ENCODE measurements at regions not wholly inside any gene's neighbourhood (a gene's known extent, or its start where the extent isn't known, plus 50 kb on each side); places are given as distances from the start of the nearest gene placed in this dataset.

- DNase-seq, result no peak
- Mint-ChIP-seq H3K4me1 (peaks cover 3% of the 10 kb centered on the region), H3K36me3 (ENCODE audit: low read depth) (no peaks in the 10 kb centered on the region), H3K4me3 (no peak overlapping the region), H3K9me3 (no peaks in the 10 kb centered on the region), H3K27ac (no peak overlapping the region), H3K27me3 (no peaks in the 10 kb centered on the region)
- ChIA-PET CTCF (no interaction called here), POLR2A (no interaction called here)
Observed at GRCh38 chrX:68896581-68896980, 67.8 kb downstream of the EFNB1 start.

- POLR2A ChIA-PET, result no interaction called here
- H3K27ac Mint-ChIP-seq, result no peak overlapping the region
Observed at GRCh38 chrX:68895778-68896177, 67.0 kb downstream of the EFNB1 start.

GRCh38 chrX:68895341-68895755 is 66.5 kb downstream of the EFNB1 start:
- H3K36me3 Mint-ChIP-seq (ENCODE audit: low read depth), result no peaks in the 10 kb centered on the region
- no peak overlapping the region for H3K4me3 Mint-ChIP-seq
- H3K4me1 Mint-ChIP-seq, result peaks cover 3% of the 10 kb centered on the region
- H3K9me3 Mint-ChIP-seq, result no peaks in the 10 kb centered on the region
- H3K27ac Mint-ChIP-seq, result no peak overlapping the region
- ChIA-PET POLR2A (no interaction called here), CTCF (no interaction called here)
- no peak for DNase-seq
- no peaks in the 10 kb centered on the region for H3K27me3 Mint-ChIP-seq

More at GRCh38 chrX:68895778-68896177, 67.0 kb downstream of the EFNB1 start:
- H3K4me1 Mint-ChIP-seq, result peaks cover 3% of the 10 kb centered on the region
- no peaks in the 10 kb centered on the region for H3K27me3 Mint-ChIP-seq
- H3K4me3 Mint-ChIP-seq, result no peak overlapping the region
- no peak for DNase-seq
- H3K9me3 Mint-ChIP-seq, result no peaks in the 10 kb centered on the region
- CTCF ChIA-PET, result no interaction called here
- no peaks in the 10 kb centered on the region for H3K36me3 Mint-ChIP-seq (ENCODE audit: low read depth)

GRCh38 chrX:68894513-68895340 is 65.9 kb downstream of the EFNB1 start:
- H3K9me3 Mint-ChIP-seq, result no peaks in the 10 kb centered on the region
- no peak overlapping the region for H3K27ac Mint-ChIP-seq
- H3K36me3 Mint-ChIP-seq (ENCODE audit: low read depth), result no peaks in the 10 kb centered on the region
- ChIA-PET POLR2A (no interaction called here), CTCF (interaction anchor here (1.3 kb wide), 1 partner anchor 25 kb away, joined by 7 read pairs; no protein-coding TSS in a partner anchor)
- no peak overlapping the region for H3K4me3 Mint-ChIP-seq
- H3K4me1 Mint-ChIP-seq, result peaks cover 3% of the 10 kb centered on the region
- H3K27me3 Mint-ChIP-seq, result no peaks in the 10 kb centered on the region
- peak; percentile 8 for DNase-seq

- POLR2A ChIA-PET, result no interaction called here
- Mint-ChIP-seq H3K36me3 (ENCODE audit: low read depth) (no peaks in the 10 kb centered on the region), H3K9me3 (no peaks in the 10 kb centered on the region), H3K4me3 (no peak overlapping the region), H3K27me3 (no peaks in the 10 kb centered on the region), H3K4me1 (peaks cover 3% of the 10 kb centered on the region), H3K27ac (no peak overlapping the region)
- DNase-seq, result no peak
- CTCF ChIA-PET, result interaction anchor here (1.3 kb wide), 1 partner anchor 25 kb away, joined by 7 read pairs; no protein-coding TSS in a partner anchor
Observed at GRCh38 chrX:68894142-68894512, 65.3 kb downstream of the EFNB1 start.

- ChIA-PET POLR2A (no interaction called here), CTCF (no interaction called here)
- Mint-ChIP-seq H3K27ac (no peak overlapping the region), H3K27me3 (no peaks in the 10 kb centered on the region), H3K9me3 (no peaks in the 10 kb centered on the region), H3K36me3 (ENCODE audit: low read depth) (no peaks in the 10 kb centered on the region), H3K4me3 (no peak overlapping the region), H3K4me1 (peaks cover 3% of the 10 kb centered on the region)
- DNase-seq, result no peak
Observed at GRCh38 chrX:68892651-68893050, 63.8 kb downstream of the EFNB1 start.

- H3K4me3 Mint-ChIP-seq, result no peak overlapping the region
- ChIA-PET CTCF (no interaction called here), POLR2A (no interaction called here)
- H3K36me3 Mint-ChIP-seq (ENCODE audit: low read depth), result no peaks in the 10 kb centered on the region
- no peak overlapping the region for H3K27ac Mint-ChIP-seq
- H3K4me1 Mint-ChIP-seq, result peaks cover 3% of the 10 kb centered on the region
- H3K9me3 Mint-ChIP-seq, result no peaks in the 10 kb centered on the region
- no peak for DNase-seq
- no peaks in the 10 kb centered on the region for H3K27me3 Mint-ChIP-seq
Observed at GRCh38 chrX:68892134-68892533, 63.3 kb downstream of the EFNB1 start.
